ENCODE measurements at regions not wholly inside any gene's neighbourhood (a gene's known extent, or its start where the extent isn't known, plus 50 kb on each side); places are given as distances from the start of the nearest gene placed in this dataset.

GRCh38 chr4:120435179-120435578 lies 368.5 kb upstream of the MAD2L1 start:
- ChIA-PET POLR2A (no interaction called here), CTCF (no interaction called here)
- WGBS (ENCODE audit: missing lambda C conversion rate): 17% methylated on average over 5 of the region's 5 CpGs
- FAIRE-seq (no peak), ATAC-seq (no peak), DNase-seq (ENCODE audit: low read depth in 1 of 2, low spot score in 1 of 2) (no peak)
- TF ChIP-seq KDM1A (IDR thresholded peaks at IDR 0.05; ENCODE audit: low read depth) (no peak), ZSCAN20 (CRISPR knock-in tag; IDR thresholded peaks at IDR 0.05) (no peak), EHF (CRISPR knock-in tag; IDR thresholded peaks at IDR 0.05) (no peak), NPAS2 (CRISPR knock-in tag; IDR thresholded peaks at IDR 0.05; ENCODE audit: borderline replicate concordance) (no peak), CHD2 (IDR thresholded peaks at IDR 0.05; ENCODE audit: low read length, partially characterized antibody) (no peak), MAFK (IDR thresholded peaks at IDR 0.05; ENCODE audit: partially characterized antibody) (no peak), PBX3 (IDR thresholded peaks at IDR 0.05) (no peak), ELK1 (IDR thresholded peaks at IDR 0.05; ENCODE audit: low read depth, low read length) (no peak), ATOH8 (CRISPR knock-in tag; IDR thresholded peaks at IDR 0.05; ENCODE audit: low read depth) (no peak), USF2 (IDR thresholded peaks at IDR 0.05) (no peak), TFCP2L1 (CRISPR knock-in tag; IDR thresholded peaks at IDR 0.05) (no peak), ZC3H11A (IDR thresholded peaks at IDR 0.05) (no peak), POLR2A (IDR thresholded peaks at IDR 0.05; ENCODE audit: low read length) (no peak), JUNB (IDR thresholded peaks at IDR 0.05) (no peak), CBX2 (IDR thresholded peaks at IDR 0.05; ENCODE audit: borderline replicate concordance, low read depth) (no peak), CHD4 (IDR thresholded peaks at IDR 0.05; ENCODE audit: borderline replicate concordance) (no peak)
- Histone ChIP-seq H3K4me2 (no peak overlapping the region), H3K4me1 (no peaks in the 10 kb centered on the region), H3K4me3 (no peak overlapping the region), H3K9me3 (no peaks in the 10 kb centered on the region), H3K27ac (no peak overlapping the region)

- FAIRE-seq: no peak
- ChIA-PET POLR2A (no interaction called here), CTCF (no interaction called here)
- 25% methylated on average over 2 of the region's 2 CpGs for WGBS (ENCODE audit: missing lambda C conversion rate)
- no peaks in the 10 kb centered on the region for H3K9me3 ChIP-seq
- TF ChIP-seq REST (IDR thresholded peaks at IDR 0.05): no peak
- no peak for TF ChIP-seq HOXB5 (CRISPR knock-in tag; IDR thresholded peaks at IDR 0.05)
- TF ChIP-seq POLR2A (IDR thresholded peaks at IDR 0.05; ENCODE audit: low read length): no peak
- TF ChIP-seq ZNF302 (CRISPR knock-in tag; IDR thresholded peaks at IDR 0.05): no peak
- no peak for TF ChIP-seq TFCP2L1 (CRISPR knock-in tag; IDR thresholded peaks at IDR 0.05)
- no peak for TF ChIP-seq NPAS2 (CRISPR knock-in tag; IDR thresholded peaks at IDR 0.05; ENCODE audit: borderline replicate concordance)
- TF ChIP-seq BCL3 (IDR thresholded peaks at IDR 0.05): no peak
- H3K4me2 ChIP-seq: no peak overlapping the region
- no peak overlapping the region for H3K27ac ChIP-seq
- no peaks in the 10 kb centered on the region for H3K4me1 ChIP-seq
- DNase-seq (ENCODE audit: low read depth in 1 of 2, low spot score in 1 of 2): no peak
- ATAC-seq: no peak
- H3K4me3 ChIP-seq: no peak overlapping the region
These were observed 368.1 kb upstream of the MAD2L1 start for GRCh38 chr4:120434756-120435155.

Data from A549 (cell line).